GM12872 (cell line): ENCODE measurements at regions not wholly inside any gene's neighbourhood (a gene's known extent, or its start where the extent isn't known, plus 50 kb on each side); places are given as distances from the start of the nearest gene placed in this dataset.
A peak's percentile ranks its signal among the peaks of the same experiment; 100 is the strongest.

Experiments used
- CTCF ChIP-seq: IDR thresholded peaks from 3 replicates; pipeline ENCODE4 v1.5.1; 2011; ENCODE audit warnings: low read depth, mild to moderate bottlenecking, low read length, moderate library complexity; ENCODE audit not compliant: insufficient read depth

GRCh38 chr18:21180588-21180987, 61.4 kb upstream of the GREB1L start:
- no peak for TF ChIP-seq CTCF

- TF ChIP-seq CTCF: no peak
Measured at GRCh38 chr18:21181766-21182165, 60.3 kb upstream of the GREB1L start.

GRCh38 chr18:21183670-21184069, 58.4 kb upstream of the GREB1L start:
- no peak for TF ChIP-seq CTCF

GRCh38 chr18:21184396-21184996, 57.5 kb upstream of the GREB1L start:
- TF ChIP-seq CTCF: no peak

GRCh38 chr18:21187886-21188285, 54.1 kb upstream of the GREB1L start:
- TF ChIP-seq CTCF: no peak

GRCh38 chr18:21191596-21192307, 50.3 kb upstream of the GREB1L start:
- peak; percentile 80 for TF ChIP-seq CTCF
